LNCAP (cell line): ENCODE measurements at regions not wholly inside any gene's neighbourhood (a gene's known extent, or its start where the extent isn't known, plus 50 kb on each side); places are given as distances from the start of the nearest gene placed in this dataset.

Experiments
- CTCF ChIP-seq: fragments of 450-650 bp; IDR thresholded peaks from 2 replicates; pipeline ENCODE4 v1.5.1; 2017; ENCODE audit warnings: mild to moderate bottlenecking

GRCh38 chr13:70619936-70620335 lies 511.7 kb upstream of the KLHL1 start:
- no peak for TF ChIP-seq CTCF

- TF ChIP-seq CTCF: no peak
These were observed 508.6 kb upstream of the KLHL1 start for GRCh38 chr13:70616847-70617246.

- peak; percentile 18; the same call in 1 of the 2 replicates for TF ChIP-seq CTCF
These were observed 505.0 kb upstream of the KLHL1 start for GRCh38 chr13:70613295-70613694.

- TF ChIP-seq CTCF: no peak
These were observed 504.6 kb upstream of the KLHL1 start for GRCh38 chr13:70612881-70613280.

GRCh38 chr13:70604448-70604847 lies 496.2 kb upstream of the KLHL1 start:
- TF ChIP-seq CTCF: no peak

GRCh38 chr13:70593716-70594115 lies 485.5 kb upstream of the KLHL1 start:
- TF ChIP-seq CTCF: no peak

GRCh38 chr13:70585109-70585508 lies 476.9 kb upstream of the KLHL1 start:
- no peak for TF ChIP-seq CTCF

GRCh38 chr13:70580825-70581224 lies 472.6 kb upstream of the KLHL1 start:
- no peak for TF ChIP-seq CTCF
